Spleen (tissue), 7 donors: ENCODE measurements at regions not wholly inside any gene's neighbourhood (a gene's known extent, or its start where the extent isn't known, plus 50 kb on each side); places are given as distances from the start of the nearest gene placed in this dataset.

Experiments used
- POLR2AphosphoS5 ChIP-seq, 3 donors: sonication (generic); formaldehyde crosslinking; IDR thresholded peaks; one replicate each; pipeline ENCODE4 v1.5.1; 2017; ENCODE audit warnings: antibody characterized with exemption in 3 of 3
- TF ChIP-seq, protein P1 (sequence below), 11 experiments: fragments of 200-600 bp in 7 of 11; fragments of 450-650 bp in 4 of 11; sonication (generic) in 4 of 11; IDR thresholded peaks in 8 of 11; conservative IDR thresholded peaks in 3 of 11; 1 replicate in 7 of 11; 2 replicates in 4 of 11; pipeline versions ENCODE4 v1.4.0 to v1.8.0; 2016 to 2021; ENCODE audit warnings: antibody characterized with exemption in 11 of 11, inconsistent platforms in 4 of 11, mild to moderate bottlenecking in 1 of 11
- donor health status: DM: no; HTN: no; CAD: no; lungs with moderate emphysema.
- donor health status: DM: no; HTN: no; CAD: no.
- donor health status: DM: no; HTN: no; CAD: no.

DNA sequence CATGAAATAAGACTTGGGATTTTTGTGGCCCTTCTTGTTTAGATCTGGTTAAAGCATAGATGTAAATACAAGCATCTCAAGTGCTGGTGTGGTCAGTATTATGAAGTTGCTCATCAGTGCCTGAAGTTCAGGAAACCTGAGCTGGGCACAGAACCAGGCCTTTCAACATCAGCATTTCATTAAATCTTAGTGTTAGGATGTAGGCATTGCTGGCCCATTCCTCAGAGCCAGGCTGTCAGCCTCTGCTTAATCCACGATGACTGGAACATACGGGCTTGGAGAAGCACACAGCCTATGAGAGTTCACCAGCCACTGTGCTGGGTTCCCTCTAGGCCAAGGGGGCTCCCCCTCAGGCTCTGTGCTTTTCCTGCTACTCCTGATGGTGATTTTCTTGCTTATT, 270.2 kb downstream of the EN1 start:
- TF ChIP-seq, protein P1, sequence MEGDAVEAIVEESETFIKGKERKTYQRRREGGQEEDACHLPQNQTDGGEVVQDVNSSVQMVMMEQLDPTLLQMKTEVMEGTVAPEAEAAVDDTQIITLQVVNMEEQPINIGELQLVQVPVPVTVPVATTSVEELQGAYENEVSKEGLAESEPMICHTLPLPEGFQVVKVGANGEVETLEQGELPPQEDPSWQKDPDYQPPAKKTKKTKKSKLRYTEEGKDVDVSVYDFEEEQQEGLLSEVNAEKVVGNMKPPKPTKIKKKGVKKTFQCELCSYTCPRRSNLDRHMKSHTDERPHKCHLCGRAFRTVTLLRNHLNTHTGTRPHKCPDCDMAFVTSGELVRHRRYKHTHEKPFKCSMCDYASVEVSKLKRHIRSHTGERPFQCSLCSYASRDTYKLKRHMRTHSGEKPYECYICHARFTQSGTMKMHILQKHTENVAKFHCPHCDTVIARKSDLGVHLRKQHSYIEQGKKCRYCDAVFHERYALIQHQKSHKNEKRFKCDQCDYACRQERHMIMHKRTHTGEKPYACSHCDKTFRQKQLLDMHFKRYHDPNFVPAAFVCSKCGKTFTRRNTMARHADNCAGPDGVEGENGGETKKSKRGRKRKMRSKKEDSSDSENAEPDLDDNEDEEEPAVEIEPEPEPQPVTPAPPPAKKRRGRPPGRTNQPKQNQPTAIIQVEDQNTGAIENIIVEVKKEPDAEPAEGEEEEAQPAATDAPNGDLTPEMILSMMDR (IDR thresholded peaks at IDR 0.05 in 8 of 11, conservative IDR thresholded peaks at IDR 0.05 in 3 of 11), result no peak
- no peak for TF ChIP-seq POLR2AphosphoS5 (IDR thresholded peaks at IDR 0.05)
